CD8-positive, alpha-beta memory T cell (primary cell): ENCODE measurements at regions not wholly inside any gene's neighbourhood (a gene's known extent, or its start where the extent isn't known, plus 50 kb on each side); places are given as distances from the start of the nearest gene placed in this dataset.

Source experiments
- CTCF ChIA-PET: fragments of 350-600 bp; sonication (Branson Sonifier 250); formaldehyde crosslinking; loops from one replicate; lab custom pipeline; 2021; ENCODE audit warnings: antibody characterized with exemption; lab: Charles Lee
- POLR2A ChIA-PET: fragments of 350-600 bp; sonication (Branson Sonifier 250); formaldehyde crosslinking; loops from one replicate; lab custom pipeline; 2021; ENCODE audit warnings: antibody characterized with exemption; lab: Charles Lee
- DNase-seq, 5 donors: peaks; one replicate each; pipeline versions ENCODE4 v3.0.0 to v3.0.0-alpha.2; 2020 to 2022; ENCODE audit warnings: mixed read lengths in 1 of 5
- H3K27ac ChIP-seq: one replicate; pipeline ENCODE4 v1.7.0; 2013; ENCODE audit warnings: low read depth, mild to moderate bottlenecking, low read length, moderate library complexity
- H3K27me3 ChIP-seq: 2 replicates; pipeline ENCODE4 v1.7.0; 2013; ENCODE audit warnings: low read length, mild to moderate bottlenecking; ENCODE audit not compliant: insufficient read depth, poor library complexity, severe bottlenecking
- H3K36me3 ChIP-seq: 2 replicates; pipeline ENCODE4 v1.7.0; 2013; ENCODE audit warnings: mild to moderate bottlenecking, low read length, moderate library complexity; ENCODE audit not compliant: insufficient read depth
- H3K4me1 ChIP-seq: 2 replicates; pipeline ENCODE4 v1.7.0; 2013; ENCODE audit warnings: mild to moderate bottlenecking, low read length, moderate library complexity; ENCODE audit not compliant: insufficient read depth
- H3K4me3 ChIP-seq: 2 replicates; pipeline ENCODE4 v1.7.0; 2013; ENCODE audit warnings: mild to moderate bottlenecking, low read length
- H3K9me3 ChIP-seq: 2 replicates; pipeline ENCODE4 v1.7.0; 2013; ENCODE audit warnings: mild to moderate bottlenecking, low read length
- H3K27ac Mint-ChIP-seq, 8 donors: one replicate each; pipeline ENCODE4 v1.8.0; 2020 to 2021; ENCODE audit warnings: mixed read lengths in 8 of 8, mild to moderate bottlenecking in 6 of 8, inconsistent platforms in 3 of 8, moderate library complexity in 3 of 8
- H3K27me3 Mint-ChIP-seq, 2 donors: one replicate each; pipeline ENCODE4 v1.8.0; 2020 to 2021; ENCODE audit warnings: mixed read lengths in 2 of 2, mild to moderate bottlenecking in 1 of 2, moderate library complexity in 1 of 2
- H3K36me3 Mint-ChIP-seq, 3 donors: one replicate each; pipeline ENCODE4 v1.8.0; 2020 to 2021; ENCODE audit warnings: mixed read lengths in 3 of 3, inconsistent platforms in 1 of 3, mild to moderate bottlenecking in 1 of 3
- H3K4me1 Mint-ChIP-seq, 3 donors: one replicate each; pipeline ENCODE4 v1.8.0; 2020 to 2021; ENCODE audit warnings: mixed read lengths in 3 of 3, inconsistent platforms in 1 of 3, mild to moderate bottlenecking in 1 of 3
- H3K4me3 Mint-ChIP-seq, 7 donors: one replicate each; pipeline ENCODE4 v1.8.0; 2020 to 2021; ENCODE audit warnings: mixed read lengths in 7 of 7, mild to moderate bottlenecking in 6 of 7, moderate library complexity in 4 of 7, inconsistent platforms in 2 of 7
- H3K9me3 Mint-ChIP-seq, 5 donors: one replicate each; pipeline ENCODE4 v1.8.0; 2020 to 2022; ENCODE audit warnings: mixed read lengths in 5 of 5, mild to moderate bottlenecking in 3 of 5, moderate library complexity in 2 of 5, inconsistent platforms in 1 of 5

DNA sequence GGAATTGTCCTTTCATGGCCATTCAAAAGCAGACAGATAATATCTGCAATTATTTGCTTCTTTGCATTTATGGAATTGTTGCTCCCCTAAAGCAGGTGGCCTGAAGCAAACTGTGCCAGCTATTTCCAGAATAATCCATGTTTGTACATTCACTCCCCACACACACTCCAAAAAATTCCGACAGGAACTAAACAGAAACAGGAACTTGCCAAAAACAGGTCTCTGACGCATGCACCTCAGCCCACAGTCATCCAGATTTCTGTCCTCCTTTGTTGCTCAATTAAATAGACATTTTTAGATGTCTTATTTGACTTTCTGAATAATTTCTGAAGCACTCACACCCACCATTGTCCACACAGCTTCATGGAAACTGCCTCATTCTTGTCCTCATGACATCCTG is 71.5 kb upstream of the EDNRA start:
- Histone ChIP-seq H3K36me3 (no peaks in the 10 kb centered on the region), H3K4me1 (no peaks in the 10 kb centered on the region), H3K9me3 (no peaks in the 10 kb centered on the region), H3K27me3 (no peaks in the 10 kb centered on the region), H3K4me3 (no peak overlapping the region), H3K27ac (no peak overlapping the region)
- no peak overlapping the region for H3K4me3 Mint-ChIP-seq
- no peak for DNase-seq
- H3K4me1 Mint-ChIP-seq: no peaks in the 10 kb centered on the region
- H3K36me3 Mint-ChIP-seq: no peaks in the 10 kb centered on the region
- peak overlapping the region in 1 of 8 donors; percentile 55 for H3K27ac Mint-ChIP-seq
- H3K27me3 Mint-ChIP-seq: no peaks in the 10 kb centered on the region
- POLR2A ChIA-PET: no interaction called here
- CTCF ChIA-PET: no interaction called here
- H3K9me3 Mint-ChIP-seq: peaks cover 0 to 7% (median 6%) of the 10 kb centered on the region in 5 donors

DNA sequence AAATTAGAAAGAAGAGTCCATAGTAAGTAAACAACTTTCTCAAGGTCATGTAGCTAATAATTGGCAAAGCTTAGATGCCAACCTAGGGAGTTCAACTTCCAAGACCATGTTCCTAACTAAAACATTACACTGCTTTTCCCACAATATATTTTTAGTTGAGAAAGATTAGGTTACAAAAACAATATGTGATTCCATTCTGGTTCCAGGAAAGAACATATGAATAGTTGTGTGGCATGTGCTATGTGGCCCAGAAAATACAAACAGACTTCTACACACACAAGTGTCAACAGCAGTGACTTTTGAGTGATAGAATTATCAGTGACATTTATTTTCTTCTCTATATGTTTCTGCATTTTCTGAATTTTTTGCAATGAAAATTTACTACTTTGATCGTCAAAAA is 62.7 kb upstream of the EDNRA start:
- Histone ChIP-seq H3K9me3 (no peaks in the 10 kb centered on the region), H3K27ac (no peak overlapping the region), H3K4me3 (no peak overlapping the region), H3K36me3 (no peaks in the 10 kb centered on the region), H3K27me3 (no peaks in the 10 kb centered on the region), H3K4me1 (no peaks in the 10 kb centered on the region)
- CTCF ChIA-PET: no interaction called here
- no peak for DNase-seq
- POLR2A ChIA-PET: no interaction called here
- Mint-ChIP-seq H3K27ac (no peak overlapping the region), H3K4me3 (no peak overlapping the region), H3K9me3 (peaks cover 0 to 7% (median 2%) of the 10 kb centered on the region in 5 donors), H3K27me3 (no peaks in the 10 kb centered on the region), H3K4me1 (no peaks in the 10 kb centered on the region), H3K36me3 (no peaks in the 10 kb centered on the region)

DNA sequence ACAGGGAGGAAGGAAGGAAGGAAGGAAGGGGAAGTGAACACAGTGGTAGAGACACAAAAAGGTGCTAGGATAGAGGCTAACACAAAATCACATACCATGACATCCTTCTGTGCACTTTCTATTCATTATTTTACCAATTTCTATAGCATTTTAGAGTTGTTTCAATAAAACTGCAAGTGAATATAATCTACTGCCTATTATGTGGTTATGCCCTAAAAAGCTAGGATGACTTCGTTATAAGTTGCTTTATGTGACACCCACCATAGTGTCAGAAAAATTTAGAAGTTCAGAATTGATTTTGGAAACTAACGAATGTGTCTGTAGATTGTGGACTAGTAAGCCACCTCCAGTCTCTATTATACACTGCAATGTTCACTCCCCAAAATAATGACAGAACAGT is 59.4 kb upstream of the EDNRA start:
- Histone ChIP-seq H3K4me1 (no peaks in the 10 kb centered on the region), H3K27me3 (no peaks in the 10 kb centered on the region), H3K36me3 (no peaks in the 10 kb centered on the region), H3K9me3 (no peaks in the 10 kb centered on the region), H3K27ac (no peak overlapping the region), H3K4me3 (no peak overlapping the region)
- no peaks in the 10 kb centered on the region for H3K36me3 Mint-ChIP-seq
- H3K27me3 Mint-ChIP-seq: peaks cover 0 to 1% of the 10 kb centered on the region in 2 donors
- peaks cover 0 to 5% (median under 1%) of the 10 kb centered on the region in 5 donors for H3K9me3 Mint-ChIP-seq
- no peak overlapping the region for H3K4me3 Mint-ChIP-seq
- ChIA-PET POLR2A (no interaction called here), CTCF (no interaction called here)
- DNase-seq: no peak
- H3K4me1 Mint-ChIP-seq: no peaks in the 10 kb centered on the region
- no peak overlapping the region for H3K27ac Mint-ChIP-seq

DNA sequence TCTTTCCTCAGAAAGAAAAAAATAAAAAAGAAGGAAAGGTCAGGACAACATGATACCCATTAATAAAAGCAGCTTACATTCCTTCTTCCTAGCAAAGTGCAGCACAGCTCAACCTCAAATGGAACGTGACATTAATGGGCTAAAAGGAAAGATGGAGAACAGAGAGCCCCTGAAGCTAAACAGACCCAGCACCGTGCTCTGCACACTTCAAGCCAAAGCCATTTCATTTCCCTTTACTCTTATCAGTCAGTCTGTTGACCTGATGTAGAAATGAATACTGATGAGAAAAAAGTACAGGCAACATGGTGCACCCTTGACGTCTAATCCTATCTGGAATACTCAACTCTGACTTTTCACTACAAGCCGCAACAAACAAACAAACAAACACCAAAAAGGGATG is 57.7 kb upstream of the EDNRA start:
- H3K27me3 Mint-ChIP-seq: peaks cover 0 to 1% of the 10 kb centered on the region in 2 donors

DNA sequence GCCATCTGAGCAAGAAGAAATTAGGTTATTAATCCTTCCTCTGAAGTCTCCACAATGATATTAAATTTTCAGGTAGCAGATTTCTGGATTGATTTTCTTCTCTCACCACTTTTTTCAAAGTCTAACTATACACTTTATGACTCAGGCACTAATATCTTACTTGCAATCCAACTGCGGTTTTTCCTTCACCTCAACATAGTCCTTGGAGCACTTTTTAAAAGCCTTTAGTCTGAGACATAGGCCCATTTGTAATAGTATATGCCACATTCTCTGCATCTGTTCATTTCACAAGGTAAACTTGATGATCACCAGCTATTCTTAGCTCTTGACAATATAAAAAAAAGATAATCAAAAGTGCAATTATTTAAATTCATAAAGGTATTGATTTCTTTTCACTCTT is 55.9 kb upstream of the EDNRA start:
- DNase-seq: no peak
- H3K4me1 Mint-ChIP-seq: no peaks in the 10 kb centered on the region
- H3K27me3 ChIP-seq: no peaks in the 10 kb centered on the region
- H3K27me3 Mint-ChIP-seq: peaks cover 0 to 1% of the 10 kb centered on the region in 2 donors
- peaks cover 0 to 2% (median 0%) of the 10 kb centered on the region in 5 donors for H3K9me3 Mint-ChIP-seq
- no peak overlapping the region for H3K27ac ChIP-seq
- H3K4me3 ChIP-seq: no peak overlapping the region
- CTCF ChIA-PET: no interaction called here
- no peak overlapping the region for H3K4me3 Mint-ChIP-seq
- no peaks in the 10 kb centered on the region for H3K36me3 Mint-ChIP-seq
- H3K27ac Mint-ChIP-seq: no peak overlapping the region
- H3K4me1 ChIP-seq: no peaks in the 10 kb centered on the region
- H3K9me3 ChIP-seq: no peaks in the 10 kb centered on the region
- POLR2A ChIA-PET: no interaction called here
- no peaks in the 10 kb centered on the region for H3K36me3 ChIP-seq

More for the DNA sequence above, 57.7 kb upstream of the EDNRA start:
- Histone ChIP-seq H3K9me3 (no peaks in the 10 kb centered on the region), H3K27me3 (no peaks in the 10 kb centered on the region), H3K36me3 (no peaks in the 10 kb centered on the region), H3K4me1 (no peaks in the 10 kb centered on the region), H3K4me3 (no peak overlapping the region), H3K27ac (no peak overlapping the region)
- Mint-ChIP-seq H3K9me3 (peaks cover 0 to 5% (median 0%) of the 10 kb centered on the region in 5 donors), H3K4me3 (no peak overlapping the region), H3K4me1 (no peaks in the 10 kb centered on the region), H3K27ac (no peak overlapping the region), H3K36me3 (no peaks in the 10 kb centered on the region)
- CTCF ChIA-PET: no interaction called here
- POLR2A ChIA-PET: no interaction called here
- DNase-seq: no peak

DNA sequence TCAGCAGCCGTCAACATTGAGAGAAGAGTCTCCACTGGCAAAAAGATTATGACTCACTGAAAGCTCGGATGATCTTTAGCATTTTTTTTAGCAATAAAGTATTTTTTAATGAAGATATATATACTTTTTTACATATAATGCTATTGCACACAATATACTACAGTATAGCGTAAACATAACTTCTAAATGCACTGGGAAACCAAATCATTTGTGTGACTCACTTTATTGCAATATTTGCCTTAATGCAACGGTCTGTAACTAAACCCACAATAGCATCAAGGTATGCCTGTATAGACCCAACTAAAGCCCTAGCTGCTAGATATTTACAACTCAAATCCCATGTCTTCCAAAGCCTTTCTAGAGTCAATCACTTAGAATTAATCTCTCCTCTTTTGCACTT is 52.3 kb upstream of the EDNRA start:
- Histone ChIP-seq H3K4me1 (no peaks in the 10 kb centered on the region), H3K27ac (no peak overlapping the region), H3K36me3 (no peaks in the 10 kb centered on the region), H3K27me3 (no peaks in the 10 kb centered on the region), H3K9me3 (no peaks in the 10 kb centered on the region), H3K4me3 (no peak overlapping the region)
- Mint-ChIP-seq H3K4me1 (no peaks in the 10 kb centered on the region), H3K4me3 (no peak overlapping the region), H3K27me3 (peaks cover 0 to 1% of the 10 kb centered on the region in 2 donors), H3K27ac (no peak overlapping the region), H3K36me3 (no peaks in the 10 kb centered on the region), H3K9me3 (peaks cover 0 to 11% (median 5%) of the 10 kb centered on the region in 5 donors)
- ChIA-PET CTCF (no interaction called here), POLR2A (no interaction called here)
- no peak for DNase-seq

DNA sequence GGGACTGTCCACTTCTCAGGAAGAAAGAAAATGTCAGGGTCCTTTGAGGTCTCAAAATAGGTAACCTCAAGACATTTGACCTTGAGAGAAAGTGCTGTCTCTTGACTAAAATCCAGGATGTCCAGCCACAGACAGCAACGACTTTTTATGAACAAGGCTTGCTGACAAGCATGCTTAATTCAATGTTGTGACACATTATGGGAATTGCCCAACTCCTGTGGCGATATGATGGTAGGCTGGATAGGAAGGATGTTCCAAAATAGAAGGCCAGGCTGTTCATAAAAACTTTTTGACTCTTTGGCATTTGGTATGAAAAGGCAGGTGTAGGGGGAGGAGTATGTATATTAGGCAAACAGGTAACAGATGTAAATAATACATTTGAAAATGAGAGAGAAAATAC is 50.8 kb upstream of the EDNRA start:
- Mint-ChIP-seq H3K36me3 (no peaks in the 10 kb centered on the region), H3K4me1 (no peaks in the 10 kb centered on the region), H3K27ac (no peak overlapping the region), H3K9me3 (peaks cover 0 to 11% (median 5%) of the 10 kb centered on the region in 5 donors), H3K27me3 (peaks cover 0 to 1% of the 10 kb centered on the region in 2 donors), H3K4me3 (no peak overlapping the region)
- Histone ChIP-seq H3K27me3 (no peaks in the 10 kb centered on the region), H3K27ac (no peak overlapping the region), H3K36me3 (no peaks in the 10 kb centered on the region), H3K4me3 (no peak overlapping the region), H3K4me1 (no peaks in the 10 kb centered on the region), H3K9me3 (no peaks in the 10 kb centered on the region)
- DNase-seq: no peak
- ChIA-PET CTCF (no interaction called here), POLR2A (no interaction called here)
